A172 (cell line): ENCODE measurements at regions not wholly inside any gene's neighbourhood (a gene's known extent, or its start where the extent isn't known, plus 50 kb on each side); places are given as distances from the start of the nearest gene placed in this dataset.
"Not testable (repeated sequence)": the region's sequence is repeated elsewhere in the genome, so short reads cannot be mapped to it uniquely, and the experiment has no call there.

Experiments used
- DNase-seq: peaks from one replicate; pipeline ENCODE4 v3.0.0-alpha.2; 2015; ENCODE audit warnings: low spot score

- DNase-seq = no peak
These were observed 263.2 kb downstream of the RAD51AP2 start for GRCh38 chr2:17255071-17255470.

GRCh38 chr2:17254421-17254820, 263.8 kb downstream of the RAD51AP2 start:
- no peak for DNase-seq

GRCh38 chr2:17252258-17252657, 266.0 kb downstream of the RAD51AP2 start:
- DNase-seq = no peak

- no peak for DNase-seq
These were observed 267.1 kb downstream of the RAD51AP2 start for GRCh38 chr2:17251171-17251570.

- no peak for DNase-seq
These were observed 269.0 kb downstream of the RAD51AP2 start for GRCh38 chr2:17249249-17249648.

GRCh38 chr2:17245906-17246305, 272.3 kb downstream of the RAD51AP2 start:
- no peak for DNase-seq

GRCh38 chr2:17242813-17243485, 275.3 kb downstream of the RAD51AP2 start:
- no peak for DNase-seq

- no peak for DNase-seq
These were observed 278.7 kb downstream of the RAD51AP2 start for GRCh38 chr2:17239550-17239949.

- DNase-seq = no peak
These were observed 283.1 kb downstream of the RAD51AP2 start for GRCh38 chr2:17235167-17235566.

GRCh38 chr2:17232776-17233556, 285.3 kb downstream of the RAD51AP2 start:
- no peak for DNase-seq

GRCh38 chr2:17231394-17231965, 286.8 kb downstream of the RAD51AP2 start:
- no peak for DNase-seq

- no peak for DNase-seq
These were observed 288.8 kb downstream of the RAD51AP2 start for GRCh38 chr2:17229414-17229813.

GRCh38 chr2:17228461-17228860, 289.8 kb downstream of the RAD51AP2 start:
- no peak for DNase-seq

GRCh38 chr2:17227856-17228255, 290.4 kb downstream of the RAD51AP2 start:
- no peak for DNase-seq

- DNase-seq = no peak
These were observed 291.2 kb downstream of the RAD51AP2 start for GRCh38 chr2:17226941-17227490.

- no peak for DNase-seq
These were observed 295.0 kb downstream of the RAD51AP2 start for GRCh38 chr2:17223211-17223610.

GRCh38 chr2:17208511-17208910, 309.7 kb downstream of the RAD51AP2 start:
- peak; percentile 55 for DNase-seq

- no peak for DNase-seq
These were observed 311.5 kb downstream of the RAD51AP2 start for GRCh38 chr2:17206771-17207170.

- DNase-seq = not testable (repeated sequence)
These were observed 314.0 kb downstream of the RAD51AP2 start for GRCh38 chr2:17204214-17204613.

- DNase-seq = not testable (repeated sequence)
These were observed 315.6 kb downstream of the RAD51AP2 start for GRCh38 chr2:17202628-17203027.

- DNase-seq = no peak
These were observed 318.5 kb downstream of the RAD51AP2 start for GRCh38 chr2:17199741-17200140.

GRCh38 chr2:17196380-17196779, 321.9 kb downstream of the RAD51AP2 start:
- DNase-seq = no peak

- DNase-seq = peak; percentile 17
These were observed 323.2 kb downstream of the RAD51AP2 start for GRCh38 chr2:17195016-17195415.
